Heart left ventricle (tissue), 16 donors: ENCODE measurements at regions not wholly inside any gene's neighbourhood (a gene's known extent, or its start where the extent isn't known, plus 50 kb on each side); places are given as distances from the start of the nearest gene placed in this dataset.

Experiments used
- ATAC-seq, 4 donors: fragments of 200-7000 bp; cut with Tn5 transposase; one replicate each; pipeline ENCODE4 v1.9.1; 2020 to 2022; ENCODE audit warnings: moderate library complexity in 4 of 4, mild to moderate bottlenecking in 3 of 4, moderate number of reproducible peaks in 1 of 4
- DNase-seq, 5 donors: peaks; one replicate each; pipeline ENCODE4 v3.0.0-alpha.2; 2020
- H3K27ac ChIP-seq, 12 donors: fragments of 200-600 bp; sonication (generic) in 4 of 12; one replicate each; pipeline versions ENCODE4 v1.5.0 to v1.8.0; 2016 to 2022; ENCODE audit warnings: mild to moderate bottlenecking in 2 of 12
- H3K27me3 ChIP-seq, 9 donors: fragments of 200-600 bp; sonication (generic) in 2 of 9; one replicate each; pipeline versions ENCODE4 v1.5.1 to v1.8.0; 2016 to 2022; ENCODE audit warnings: mild to moderate bottlenecking in 3 of 9
- H3K36me3 ChIP-seq, 9 donors: fragments of 200-600 bp; sonication (generic) in 2 of 9; one replicate each; pipeline versions ENCODE4 v1.5.0 to v1.8.0; 2018 to 2022; ENCODE audit warnings: mild to moderate bottlenecking in 2 of 9
- H3K4me1 ChIP-seq, 12 donors: fragments of 200-600 bp; sonication (generic) in 4 of 12; one replicate each; pipeline versions ENCODE4 v1.5.0 to v1.8.0; 2016 to 2022; ENCODE audit warnings: mild to moderate bottlenecking in 3 of 12
- H3K4me3 ChIP-seq, 12 donors: fragments of 200-600 bp; sonication (generic) in 4 of 12; one replicate each; pipeline versions ENCODE4 v1.5.0 to v1.8.0; 2017 to 2022; ENCODE audit warnings: mild to moderate bottlenecking in 9 of 12, moderate library complexity in 4 of 12
- H3K9me3 ChIP-seq, 12 donors: fragments of 200-600 bp; sonication (generic) in 4 of 12; one replicate each; pipeline versions ENCODE4 v1.5.0 to v1.8.0; 2016 to 2022; ENCODE audit warnings: mild to moderate bottlenecking in 1 of 12
- POLR2A ChIP-seq, 2 donors: fragments of 450-650 bp; IDR thresholded peaks; one replicate each; pipeline ENCODE4 v1.6.1; 2017; ENCODE audit warnings: antibody characterized with exemption in 2 of 2, mild to moderate bottlenecking in 2 of 2, moderate library complexity in 2 of 2
- WGBS, 4 donors: extraction: QIAGEN DNeasy Blood & Tissue Kit in 2 of 4; methylation state at CpG; one replicate each; pipeline versions ENCODE4 v1.1.5 to v1.1.7; 2013 to 2018; 5-methylcytosine and 5-hydroxymethylcytosine counted together
- intact Hi-C, 10 donors: fragments of 100-400 bp; cut with DNase I; formaldehyde crosslinking; loops; one replicate each; pipeline versions ENCODE4 v1.11.1 to v1.14.2; 2022
- TF ChIP-seq, protein P1 (sequence below), 12 donors: fragments of 200-600 bp; sonication (generic) in 4 of 12; IDR thresholded peaks; one replicate each; pipeline versions ENCODE4 v1.5.0 to v1.8.0; 2018 to 2022; ENCODE audit warnings: antibody characterized with exemption in 12 of 12, mild to moderate bottlenecking in 5 of 12
- donor health status: ischemic (EF 13 %, LVEDD 7.1; RV severe dilation, severe dysfunction).
- donor health status: healthy with polysubstance abuse.
- donor health status: DM: no; HTN: yes; CAD: no.
- donor health status: DM: no; HTN: no; CAD: no.
- donor health status: ischemic (EF 25% LVEDD 6.9; RV normal size, moderate dysfunction).
- donor health status: ischemic (EF 25% LVEDD 5.7; RV mildly dilated, moderate dysfunction).
- donor health status: healthy.
- donor health status: DM: yes; HTN: yes; CAD: no.
- donor health status: ischemic (EF 35%, LVEDD 5.7; RV mildly dilated, moderate dysfunction).
- donor health status: nonischemic (EF 11% LVEDD 7.7; RV severe dilation, severe dysfunction).
- donor health status: DM: yes; HTN: yes; CAD: no.
- donor health status: PGD.
- donor health status: ischemic (EF 29% LVEDD 5.4; RV normal size, mild dysfunction).
- donor health status: nonischemic (EF 23%, LVEDD 6.1; RV moderate dilation, normal function).

DNA sequence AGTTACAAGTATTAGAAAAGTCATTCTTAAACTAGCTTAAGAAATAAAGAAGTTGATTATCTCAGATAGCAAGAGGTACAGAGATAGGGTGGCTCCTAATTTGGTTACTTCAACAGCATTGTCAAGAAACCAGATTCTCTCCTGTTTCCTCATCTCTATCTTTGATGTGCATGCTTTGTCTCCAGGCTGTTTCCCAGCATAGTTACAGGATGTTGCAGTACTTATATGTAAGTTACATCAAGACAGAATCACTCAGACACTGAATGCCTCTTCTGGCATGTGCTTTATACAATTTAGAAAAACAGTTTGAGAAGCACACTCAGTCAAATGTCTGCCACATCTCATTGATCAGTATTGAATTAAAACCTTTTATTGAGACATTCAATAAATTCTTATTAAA, 189.5 kb upstream of the UBE2E3 start:
- no peaks in the 10 kb centered on the region for H3K36me3 ChIP-seq
- no peak overlapping the region for H3K27ac ChIP-seq
- no peaks in the 10 kb centered on the region for H3K9me3 ChIP-seq
- no peaks in the 10 kb centered on the region for H3K27me3 ChIP-seq
- intact Hi-C loops = no loop called here
- TF ChIP-seq, protein P1, sequence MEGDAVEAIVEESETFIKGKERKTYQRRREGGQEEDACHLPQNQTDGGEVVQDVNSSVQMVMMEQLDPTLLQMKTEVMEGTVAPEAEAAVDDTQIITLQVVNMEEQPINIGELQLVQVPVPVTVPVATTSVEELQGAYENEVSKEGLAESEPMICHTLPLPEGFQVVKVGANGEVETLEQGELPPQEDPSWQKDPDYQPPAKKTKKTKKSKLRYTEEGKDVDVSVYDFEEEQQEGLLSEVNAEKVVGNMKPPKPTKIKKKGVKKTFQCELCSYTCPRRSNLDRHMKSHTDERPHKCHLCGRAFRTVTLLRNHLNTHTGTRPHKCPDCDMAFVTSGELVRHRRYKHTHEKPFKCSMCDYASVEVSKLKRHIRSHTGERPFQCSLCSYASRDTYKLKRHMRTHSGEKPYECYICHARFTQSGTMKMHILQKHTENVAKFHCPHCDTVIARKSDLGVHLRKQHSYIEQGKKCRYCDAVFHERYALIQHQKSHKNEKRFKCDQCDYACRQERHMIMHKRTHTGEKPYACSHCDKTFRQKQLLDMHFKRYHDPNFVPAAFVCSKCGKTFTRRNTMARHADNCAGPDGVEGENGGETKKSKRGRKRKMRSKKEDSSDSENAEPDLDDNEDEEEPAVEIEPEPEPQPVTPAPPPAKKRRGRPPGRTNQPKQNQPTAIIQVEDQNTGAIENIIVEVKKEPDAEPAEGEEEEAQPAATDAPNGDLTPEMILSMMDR (IDR thresholded peaks at IDR 0.05) = no peak
- no peak for TF ChIP-seq POLR2A (IDR thresholded peaks at IDR 0.05)
- H3K4me1 ChIP-seq = no peaks in the 10 kb centered on the region
- ATAC-seq (no peak), DNase-seq (no peak)
- H3K4me3 ChIP-seq = no peak overlapping the region

DNA sequence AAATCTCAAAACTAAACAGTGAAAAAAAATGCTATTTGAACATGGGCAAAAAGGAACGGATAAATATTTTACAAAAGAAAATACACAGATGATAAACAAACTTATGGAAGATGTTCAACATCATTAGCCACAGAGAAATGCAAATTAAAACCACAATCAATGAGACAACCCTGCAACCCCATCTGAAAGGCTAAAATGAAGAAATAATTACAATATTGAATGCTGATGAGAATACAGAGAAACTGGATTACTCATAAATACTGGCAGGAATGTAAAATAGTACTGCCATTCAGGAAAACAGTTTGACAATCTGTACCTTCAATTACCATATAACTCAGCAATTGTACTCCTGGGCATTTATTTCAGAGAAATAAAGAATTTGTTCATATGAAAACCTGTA, 193.1 kb upstream of the UBE2E3 start:
- H3K4me1 ChIP-seq = no peaks in the 10 kb centered on the region
- no peaks in the 10 kb centered on the region for H3K27me3 ChIP-seq
- no peaks in the 10 kb centered on the region for H3K36me3 ChIP-seq
- no peak overlapping the region for H3K27ac ChIP-seq
- DNase-seq (no peak), ATAC-seq (no peak)
- 79 to 88% (median 85%) methylated on average over 1 of the region's 1 CpG for WGBS, 4 donors
- H3K4me3 ChIP-seq = no peak overlapping the region
- intact Hi-C loops = no loop called here
- H3K9me3 ChIP-seq = peaks cover 0 to 9% (median 0%) of the 10 kb centered on the region in 12 donors
- no peak for TF ChIP-seq POLR2A (IDR thresholded peaks at IDR 0.05)
- TF ChIP-seq, protein P1 (IDR thresholded peaks at IDR 0.05) = no peak

DNA sequence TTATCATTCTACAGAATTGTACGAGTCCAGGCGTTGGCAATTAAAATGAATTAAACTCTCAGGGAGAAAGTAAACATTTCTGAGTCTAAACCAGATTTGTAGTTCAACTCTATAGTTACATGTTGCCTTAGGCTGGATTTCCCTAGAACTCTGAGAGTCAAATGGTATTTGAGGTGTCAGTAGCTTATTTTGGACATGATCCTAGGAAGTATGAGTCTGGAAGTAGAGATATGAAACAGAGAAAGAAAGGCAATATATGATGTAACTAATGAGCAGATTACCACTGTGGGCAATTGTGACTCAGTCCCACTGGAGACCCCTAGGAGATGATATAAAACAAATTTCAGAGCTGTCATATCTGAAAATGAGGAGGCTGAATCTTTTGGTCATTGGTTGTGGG, 199.1 kb upstream of the UBE2E3 start:
- no peaks in the 10 kb centered on the region for H3K36me3 ChIP-seq
- no peak overlapping the region for H3K4me3 ChIP-seq
- no peaks in the 10 kb centered on the region for H3K4me1 ChIP-seq
- DNase-seq (no peak), ATAC-seq (no peak)
- 78 to 87% (median 85%) methylated on average over 2 of the region's 2 CpGs for WGBS, 4 donors
- intact Hi-C loops = no loop called here
- H3K9me3 ChIP-seq = peaks cover 0 to 9% (median 0%) of the 10 kb centered on the region in 12 donors
- no peaks in the 10 kb centered on the region for H3K27me3 ChIP-seq
- TF ChIP-seq POLR2A (IDR thresholded peaks at IDR 0.05) = no peak
- TF ChIP-seq, protein P1 (IDR thresholded peaks at IDR 0.05) = no peak
- no peak overlapping the region for H3K27ac ChIP-seq

DNA sequence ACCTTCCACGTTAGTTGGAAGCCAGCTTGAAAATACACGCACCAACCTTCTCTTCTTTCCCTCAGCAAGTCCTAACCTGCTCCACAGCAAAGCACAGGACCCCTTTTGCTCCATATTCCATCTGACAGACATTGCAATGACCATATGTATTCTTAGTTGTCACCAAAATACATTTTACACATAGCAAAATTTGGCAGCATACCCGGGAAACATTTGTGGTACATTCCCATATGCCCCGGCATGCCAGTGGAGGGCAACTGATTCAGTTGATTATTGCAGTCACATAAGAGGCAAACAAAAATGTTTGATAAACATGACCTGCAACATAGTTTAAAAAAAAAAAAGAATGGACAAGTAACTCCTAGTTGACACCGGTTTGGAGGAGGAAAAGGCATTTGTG, 202.1 kb upstream of the UBE2E3 start:
- TF ChIP-seq, protein P1 (IDR thresholded peaks at IDR 0.05) = no peak
- no peak for TF ChIP-seq POLR2A (IDR thresholded peaks at IDR 0.05)
- peaks cover 0 to 7% (median 0%) of the 10 kb centered on the region in 12 donors for H3K9me3 ChIP-seq
- H3K27ac ChIP-seq = no peak overlapping the region
- no peaks in the 10 kb centered on the region for H3K27me3 ChIP-seq
- WGBS, 4 donors = 89 to 91% (median 90%) methylated on average over 5 of the region's 5 CpGs
- no peaks in the 10 kb centered on the region for H3K36me3 ChIP-seq
- no peaks in the 10 kb centered on the region for H3K4me1 ChIP-seq
- intact Hi-C loops = no loop called here
- DNase-seq = no peak
- no peak overlapping the region for H3K4me3 ChIP-seq
- no peak for ATAC-seq
